Stomach (tissue), 8 donors: ENCODE measurements at regions not wholly inside any gene's neighbourhood (a gene's known extent, or its start where the extent isn't known, plus 50 kb on each side); places are given as distances from the start of the nearest gene placed in this dataset.
"Not testable (repeated sequence)": the region's sequence is repeated elsewhere in the genome, so short reads cannot be mapped to it uniquely, and the experiment has no call there.

ENCODE experiments used
- DNase-seq, 2 donors: peaks; one replicate each; pipeline versions ENCODE4 v3.0.0 to v3.0.0-alpha.2; 2013 to 2019
- H3K27ac ChIP-seq, 5 donors: fragments of 200-600 bp in 4 of 5; sonication (generic) in 4 of 5; one replicate each; pipeline ENCODE4 v1.5.1; 2013 to 2019; ENCODE audit warnings: mild to moderate bottlenecking in 1 of 5, moderate library complexity in 1 of 5
- H3K27me3 ChIP-seq, 3 donors: fragments of 200-600 bp; sonication (generic); one replicate each; pipeline ENCODE4 v1.5.1; 2017 to 2019; ENCODE audit warnings: mixed run types in 1 of 3
- H3K36me3 ChIP-seq, 4 donors: fragments of 200-600 bp; sonication (generic); 1 replicate in 3 of 4; 2 replicates in 1 of 4; pipeline ENCODE4 v1.5.1; 2016 to 2019
- H3K4me1 ChIP-seq, 4 donors: fragments of 200-600 bp; sonication (generic); one replicate each; pipeline ENCODE4 v1.5.1; 2016 to 2019
- H3K4me3 ChIP-seq, 4 donors: fragments of 200-600 bp; sonication (generic) in 3 of 4; one replicate each; pipeline ENCODE4 v1.5.1; 2016 to 2019; ENCODE audit warnings: mild to moderate bottlenecking in 1 of 4
- H3K9me3 ChIP-seq, 4 donors: fragments of 200-600 bp; sonication (generic); one replicate each; pipeline ENCODE4 v1.5.1; 2016 to 2019
- EP300 ChIP-seq: sonication (generic); formaldehyde crosslinking; IDR thresholded peaks from one replicate; pipeline ENCODE4 v1.6.1; 2017; ENCODE audit warnings: antibody characterized with exemption
- POLR2A ChIP-seq, 4 donors: fragments of 450-650 bp; IDR thresholded peaks; one replicate each; pipeline ENCODE4 v1.6.1; 2016; ENCODE audit warnings: antibody characterized with exemption in 4 of 4, control low read depth in 2 of 4, mild to moderate bottlenecking in 1 of 4, moderate library complexity in 1 of 4
- POLR2AphosphoS5 ChIP-seq, 3 donors: sonication (generic); formaldehyde crosslinking; IDR thresholded peaks; one replicate each; pipeline ENCODE4 v1.6.1; 2016; ENCODE audit warnings: antibody characterized with exemption in 3 of 3
- WGBS, 5 donors: extraction: QIAGEN DNeasy Blood & Tissue Kit in 3 of 5; methylation state at CpG; one replicate each; pipeline versions ENCODE4 v1.1.5 to v1.1.7; 2013 to 2018; 5-methylcytosine and 5-hydroxymethylcytosine counted together
- intact Hi-C: fragments of 100-400 bp; cut with DNase I; formaldehyde crosslinking; loops from one replicate; pipeline ENCODE4 v1.15.1; 2023; ENCODE audit warnings: low total_unique reads
- TF ChIP-seq, protein P1 (sequence below), 7 experiments: fragments of 450-650 bp in 4 of 7; fragments of 200-600 bp in 3 of 7; sonication (generic) in 3 of 7; IDR thresholded peaks; one replicate each; pipeline ENCODE4 v1.5.1; 2016 to 2019; ENCODE audit warnings: antibody characterized with exemption in 7 of 7, control low read depth in 2 of 7, mild to moderate bottlenecking in 1 of 7
- donor health status: healthy with polysubstance abuse.
- donor health status: Bipolar disorder and iron deficiency.
- donor health status: healthy.

- H3K36me3 ChIP-seq, result no peaks in the 10 kb centered on the region
- peaks cover 0 to 12% (median 0%) of the 10 kb centered on the region in 3 donors for H3K27me3 ChIP-seq
- WGBS, 5 donors, result 48 to 55% (median 50%) methylated on average over 3 of the region's 3 CpGs
- H3K9me3 ChIP-seq, result no peaks in the 10 kb centered on the region
- no peak overlapping the region for H3K27ac ChIP-seq
- H3K4me3 ChIP-seq, result no peak overlapping the region
- intact Hi-C loops, result no loop called here
- DNase-seq, result no peak
- TF ChIP-seq, protein P1, sequence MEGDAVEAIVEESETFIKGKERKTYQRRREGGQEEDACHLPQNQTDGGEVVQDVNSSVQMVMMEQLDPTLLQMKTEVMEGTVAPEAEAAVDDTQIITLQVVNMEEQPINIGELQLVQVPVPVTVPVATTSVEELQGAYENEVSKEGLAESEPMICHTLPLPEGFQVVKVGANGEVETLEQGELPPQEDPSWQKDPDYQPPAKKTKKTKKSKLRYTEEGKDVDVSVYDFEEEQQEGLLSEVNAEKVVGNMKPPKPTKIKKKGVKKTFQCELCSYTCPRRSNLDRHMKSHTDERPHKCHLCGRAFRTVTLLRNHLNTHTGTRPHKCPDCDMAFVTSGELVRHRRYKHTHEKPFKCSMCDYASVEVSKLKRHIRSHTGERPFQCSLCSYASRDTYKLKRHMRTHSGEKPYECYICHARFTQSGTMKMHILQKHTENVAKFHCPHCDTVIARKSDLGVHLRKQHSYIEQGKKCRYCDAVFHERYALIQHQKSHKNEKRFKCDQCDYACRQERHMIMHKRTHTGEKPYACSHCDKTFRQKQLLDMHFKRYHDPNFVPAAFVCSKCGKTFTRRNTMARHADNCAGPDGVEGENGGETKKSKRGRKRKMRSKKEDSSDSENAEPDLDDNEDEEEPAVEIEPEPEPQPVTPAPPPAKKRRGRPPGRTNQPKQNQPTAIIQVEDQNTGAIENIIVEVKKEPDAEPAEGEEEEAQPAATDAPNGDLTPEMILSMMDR (IDR thresholded peaks at IDR 0.05), result no peak
- TF ChIP-seq POLR2AphosphoS5 (IDR thresholded peaks at IDR 0.05), result no peak
- TF ChIP-seq POLR2A (IDR thresholded peaks at IDR 0.05), result no peak
- TF ChIP-seq EP300, result no peak
- no peaks in the 10 kb centered on the region for H3K4me1 ChIP-seq
These were observed 172.6 kb upstream of the CHL1 start for GRCh38 chr3:24006-24405.

DNA sequence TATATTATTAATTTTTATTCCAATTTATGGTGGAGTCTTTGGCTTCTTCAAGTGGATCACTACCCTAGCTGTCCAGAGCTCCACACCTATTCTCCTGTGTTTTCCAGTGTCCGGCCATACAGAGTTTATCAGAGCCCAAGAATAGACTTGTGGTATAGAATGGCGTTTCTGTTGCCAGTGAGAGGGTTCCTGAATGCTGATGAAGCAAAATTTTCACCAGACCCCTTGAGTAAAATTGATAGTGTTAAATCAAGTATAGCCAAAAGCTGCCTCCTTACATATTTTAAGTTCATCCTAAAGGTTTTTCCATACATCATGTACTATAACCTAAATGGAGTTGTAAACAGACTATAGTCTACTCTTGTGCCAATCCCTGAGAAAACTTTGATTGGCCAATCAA is 171.5 kb upstream of the CHL1 start:
- whole genome bisulfite sequencing, 5 donors, result 50 to 74% (median 64%) methylated on average over 2 of the region's 2 CpGs
- no peaks in the 10 kb centered on the region for H3K9me3 ChIP-seq
- no peak overlapping the region for H3K4me3 ChIP-seq
- peaks cover 0 to 12% (median 0%) of the 10 kb centered on the region in 3 donors for H3K27me3 ChIP-seq
- H3K36me3 ChIP-seq, result no peaks in the 10 kb centered on the region
- H3K4me1 ChIP-seq, result no peaks in the 10 kb centered on the region
- intact Hi-C loops, result no loop called here
- TF ChIP-seq POLR2A (IDR thresholded peaks at IDR 0.05) (no peak), EP300 (no peak), POLR2AphosphoS5 (IDR thresholded peaks at IDR 0.05) (no peak)
- TF ChIP-seq, protein P1 (IDR thresholded peaks at IDR 0.05), result no peak
- DNase-seq, result no peak
- H3K27ac ChIP-seq, result no peak overlapping the region

GRCh38 chr3:35985-36384 is 160.6 kb upstream of the CHL1 start:
- H3K4me3 ChIP-seq, H3K36me3 ChIP-seq, H3K4me1 ChIP-seq, H3K9me3 ChIP-seq, DNase-seq, intact Hi-C loops, H3K27me3 ChIP-seq, H3K27ac ChIP-seq: not testable (repeated sequence)
- 76 to 97% (median 83%) methylated on average over 1 of the region's 1 CpG for WGBS, 5 donors

- intact Hi-C loops, H3K4me3 ChIP-seq, H3K4me1 ChIP-seq, H3K27ac ChIP-seq, H3K36me3 ChIP-seq, H3K9me3 ChIP-seq: not testable (repeated sequence)
- DNase-seq, result peak in 1 of 2 donors; percentile 19
- WGBS, 5 donors, result 26 to 34% (median 29%) methylated on average over 9 of the region's 9 CpGs
- TF ChIP-seq, protein P1 (IDR thresholded peaks at IDR 0.05), result peak in 3 of 7 experiments; percentile 19 to 30 (median 21)
- peaks cover 0 to 17% (median 0%) of the 10 kb centered on the region in 3 donors for H3K27me3 ChIP-seq
These were observed 153.5 kb upstream of the CHL1 start for GRCh38 chr3:42871-43744.

- WGBS, 5 donors, result 61 to 74% (median 69%) methylated on average over 9 of the region's 9 CpGs
- DNase-seq, result no peak
- Histone ChIP-seq H3K4me3 (no peak overlapping the region), H3K4me1 (no peaks in the 10 kb centered on the region), H3K36me3 (no peaks in the 10 kb centered on the region), H3K27ac (no peak overlapping the region), H3K27me3 (peaks cover 0 to 17% (median 0%) of the 10 kb centered on the region in 3 donors), H3K9me3 (no peaks in the 10 kb centered on the region)
- intact Hi-C loops, result no loop called here
- TF ChIP-seq, protein P1 (IDR thresholded peaks at IDR 0.05), result no peak
These were observed 152.4 kb upstream of the CHL1 start for GRCh38 chr3:44028-44676.

DNA sequence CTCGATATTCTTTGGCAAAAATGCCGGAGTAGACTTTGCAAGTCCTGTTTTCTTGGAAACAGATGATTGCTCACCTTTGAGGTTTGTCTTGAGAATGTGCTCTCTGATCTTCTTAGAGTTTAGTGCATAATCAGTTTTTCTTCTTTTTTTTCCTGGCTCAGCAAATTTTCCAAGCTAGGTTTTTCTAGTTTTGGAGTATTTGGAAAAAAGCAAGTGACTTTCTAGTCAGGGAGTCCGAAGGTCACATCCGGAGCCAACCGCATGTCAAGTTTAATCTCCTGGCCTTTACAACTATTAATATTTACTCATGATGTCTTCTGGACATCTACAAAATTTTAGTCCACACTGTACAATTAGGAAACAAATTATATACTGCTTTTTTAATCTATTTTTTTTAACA is 151.6 kb upstream of the CHL1 start:
- H3K4me1 ChIP-seq, intact Hi-C loops, H3K9me3 ChIP-seq, H3K27ac ChIP-seq, H3K4me3 ChIP-seq, H3K36me3 ChIP-seq, DNase-seq: not testable (repeated sequence)
- H3K27me3 ChIP-seq, result peaks cover 0 to 17% (median 0%) of the 10 kb centered on the region in 3 donors
- 47 to 65% (median 55%) methylated on average over 5 of the region's 5 CpGs for WGBS, 5 donors
